ENCODE measurements at regions not wholly inside any gene's neighbourhood (a gene's known extent, or its start where the extent isn't known, plus 50 kb on each side); places are given as distances from the start of the nearest gene placed in this dataset.

- Histone ChIP-seq H3K9me3 (no peaks in the 10 kb centered on the region), H3K27ac (no peak overlapping the region), H3K4me3 (no peak overlapping the region), H3K27me3 (no peaks in the 10 kb centered on the region), H3K4me1 (no peaks in the 10 kb centered on the region), H3K36me3 (no peaks in the 10 kb centered on the region)
- TF ChIP-seq POLR2A (IDR thresholded peaks at IDR 0.05) (no peak), POLR2AphosphoS5 (IDR thresholded peaks at IDR 0.05) (no peak), EP300 (IDR thresholded peaks at IDR 0.05) (no peak)
- TF ChIP-seq, protein P1, sequence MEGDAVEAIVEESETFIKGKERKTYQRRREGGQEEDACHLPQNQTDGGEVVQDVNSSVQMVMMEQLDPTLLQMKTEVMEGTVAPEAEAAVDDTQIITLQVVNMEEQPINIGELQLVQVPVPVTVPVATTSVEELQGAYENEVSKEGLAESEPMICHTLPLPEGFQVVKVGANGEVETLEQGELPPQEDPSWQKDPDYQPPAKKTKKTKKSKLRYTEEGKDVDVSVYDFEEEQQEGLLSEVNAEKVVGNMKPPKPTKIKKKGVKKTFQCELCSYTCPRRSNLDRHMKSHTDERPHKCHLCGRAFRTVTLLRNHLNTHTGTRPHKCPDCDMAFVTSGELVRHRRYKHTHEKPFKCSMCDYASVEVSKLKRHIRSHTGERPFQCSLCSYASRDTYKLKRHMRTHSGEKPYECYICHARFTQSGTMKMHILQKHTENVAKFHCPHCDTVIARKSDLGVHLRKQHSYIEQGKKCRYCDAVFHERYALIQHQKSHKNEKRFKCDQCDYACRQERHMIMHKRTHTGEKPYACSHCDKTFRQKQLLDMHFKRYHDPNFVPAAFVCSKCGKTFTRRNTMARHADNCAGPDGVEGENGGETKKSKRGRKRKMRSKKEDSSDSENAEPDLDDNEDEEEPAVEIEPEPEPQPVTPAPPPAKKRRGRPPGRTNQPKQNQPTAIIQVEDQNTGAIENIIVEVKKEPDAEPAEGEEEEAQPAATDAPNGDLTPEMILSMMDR (IDR thresholded peaks at IDR 0.05), result no peak
- ATAC-seq, result no peak
- 86 to 100% methylated on average over 1 of the region's 1 CpG for WGBS, 2 donors (ENCODE audit: low coverage in 1 of 2)
Measured at GRCh38 chr1:233547726-233548125, 66.2 kb upstream of the KCNK1 start.

- Histone ChIP-seq H3K9me3 (no peaks in the 10 kb centered on the region), H3K36me3 (no peaks in the 10 kb centered on the region), H3K4me1 (no peaks in the 10 kb centered on the region), H3K27ac (no peak overlapping the region), H3K27me3 (no peaks in the 10 kb centered on the region), H3K4me3 (no peak overlapping the region)
- ATAC-seq, result no peak
- TF ChIP-seq POLR2A (IDR thresholded peaks at IDR 0.05), result no peak
- TF ChIP-seq, protein P1 (IDR thresholded peaks at IDR 0.05), result no peak
- no peak for TF ChIP-seq POLR2AphosphoS5 (IDR thresholded peaks at IDR 0.05)
- TF ChIP-seq EP300 (IDR thresholded peaks at IDR 0.05), result no peak
- WGBS, 2 donors (ENCODE audit: low coverage in 1 of 2), result 3 to 36% methylated on average over 2 of the region's 2 CpGs
Measured at GRCh38 chr1:233549404-233549803, 64.5 kb upstream of the KCNK1 start.

GRCh38 chr1:233549917-233550316 is 64.0 kb upstream of the KCNK1 start:
- Histone ChIP-seq H3K27me3 (no peaks in the 10 kb centered on the region), H3K9me3 (no peaks in the 10 kb centered on the region), H3K4me3 (no peak overlapping the region), H3K36me3 (no peaks in the 10 kb centered on the region), H3K4me1 (no peaks in the 10 kb centered on the region), H3K27ac (no peak overlapping the region)
- TF ChIP-seq EP300 (IDR thresholded peaks at IDR 0.05) (no peak), POLR2AphosphoS5 (IDR thresholded peaks at IDR 0.05) (no peak), POLR2A (IDR thresholded peaks at IDR 0.05) (no peak)
- TF ChIP-seq, protein P1 (IDR thresholded peaks at IDR 0.05), result no peak
- WGBS, 2 donors (ENCODE audit: low coverage in 1 of 2), result 70 to 90% methylated on average over 2 to 3 of the region's 3 CpGs
- ATAC-seq, result no peak

DNA sequence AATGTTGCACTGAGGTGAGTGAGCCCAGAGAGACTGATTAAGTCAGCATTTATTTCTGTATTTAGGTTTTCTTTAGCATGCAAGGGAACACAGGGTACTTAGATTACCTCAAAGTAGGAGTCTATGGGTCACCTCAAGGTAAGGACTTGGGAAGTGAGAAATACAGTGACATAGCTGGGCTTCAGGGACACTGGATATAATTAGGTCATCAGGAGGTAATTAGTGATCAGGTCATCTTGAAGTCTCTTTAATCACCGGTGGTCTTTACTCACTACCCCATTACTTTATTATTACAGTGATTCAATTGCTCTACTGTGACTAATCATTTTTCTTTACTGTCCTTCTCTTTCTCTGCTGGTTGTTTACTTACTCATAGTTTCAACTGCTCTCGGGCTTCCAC is 59.9 kb upstream of the KCNK1 start:
- 44% methylated on average over 2 of the region's 2 CpGs; no CpG with 5 or more reads in 1 of the 2 donors for WGBS, 2 donors (ENCODE audit: low coverage in 1 of 2)
- ATAC-seq, result no peak

More for the DNA sequence above, 59.9 kb upstream of the KCNK1 start:
- Histone ChIP-seq H3K9me3 (no peaks in the 10 kb centered on the region), H3K4me1 (no peaks in the 10 kb centered on the region), H3K27ac (no peak overlapping the region), H3K27me3 (no peaks in the 10 kb centered on the region), H3K36me3 (no peaks in the 10 kb centered on the region), H3K4me3 (no peak overlapping the region)
- TF ChIP-seq POLR2A (IDR thresholded peaks at IDR 0.05) (no peak), EP300 (IDR thresholded peaks at IDR 0.05) (no peak), POLR2AphosphoS5 (IDR thresholded peaks at IDR 0.05) (no peak)
- TF ChIP-seq, protein P1 (IDR thresholded peaks at IDR 0.05), result no peak
